Activated CD8-positive, alpha-beta memory T cell treated with anti-CD3 and anti-CD28 coated beads, Interleukin-2, amount 50 U/mL, for 4 hours (primary cell): ENCODE measurements at regions not wholly inside any gene's neighbourhood (a gene's known extent, or its start where the extent isn't known, plus 50 kb on each side); places are given as distances from the start of the nearest gene placed in this dataset.
"Not testable (repeated sequence)": the region's sequence is repeated elsewhere in the genome, so short reads cannot be mapped to it uniquely, and the experiment has no call there.

Experiments
- DNase-seq: peaks from one replicate; pipeline ENCODE4 v3.0.0-alpha.2; 2020

DNA sequence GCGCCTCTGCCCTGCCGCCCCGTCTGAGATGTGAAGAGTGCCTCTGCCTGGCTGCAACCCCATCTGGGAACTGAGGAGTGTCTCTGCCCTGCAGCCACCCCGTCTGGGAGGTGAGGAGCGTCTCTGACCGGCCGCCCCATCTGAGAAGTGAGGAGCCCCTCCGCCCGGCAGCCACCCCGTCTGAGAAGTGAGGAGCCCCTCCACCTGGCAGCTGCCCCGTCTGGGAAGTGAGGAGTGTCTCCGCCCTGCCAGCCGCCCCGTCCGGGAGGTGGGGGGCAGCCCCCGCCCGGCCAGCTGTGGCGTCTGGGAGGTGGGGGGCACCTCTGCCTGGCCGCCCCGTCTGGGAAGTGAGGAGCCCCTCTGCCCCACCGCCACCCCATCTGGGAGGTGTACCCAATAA is 110.4 kb downstream of the PRKAB2 start:
- not testable (repeated sequence) for DNase-seq

- DNase-seq = no peak
Measured at GRCh38 chr1:147053269-147053668, 115.1 kb downstream of the NBPF12 start.

DNA sequence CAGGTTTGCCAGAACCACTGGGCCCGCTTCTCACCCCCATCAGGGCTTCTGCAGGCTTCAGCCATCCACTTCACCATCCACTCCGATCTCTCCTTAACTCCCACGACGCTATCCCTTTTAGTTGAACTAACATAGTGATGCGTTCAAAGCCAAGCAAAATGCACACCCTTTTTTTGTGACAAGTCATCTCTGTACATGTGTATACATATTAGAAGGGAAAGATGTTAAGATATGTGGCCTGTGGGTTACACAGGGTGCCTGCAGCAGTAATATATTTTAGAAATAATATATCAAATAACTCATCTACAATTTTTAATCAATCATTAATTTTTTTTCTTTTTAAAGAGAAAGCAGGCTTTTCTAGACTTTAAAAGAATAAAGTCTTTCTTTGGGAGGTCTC is 114.6 kb downstream of the NBPF12 start:
- no peak for DNase-seq

GRCh38 chr1:147052143-147052542 is 114.0 kb downstream of the NBPF12 start:
- DNase-seq = no peak

DNA sequence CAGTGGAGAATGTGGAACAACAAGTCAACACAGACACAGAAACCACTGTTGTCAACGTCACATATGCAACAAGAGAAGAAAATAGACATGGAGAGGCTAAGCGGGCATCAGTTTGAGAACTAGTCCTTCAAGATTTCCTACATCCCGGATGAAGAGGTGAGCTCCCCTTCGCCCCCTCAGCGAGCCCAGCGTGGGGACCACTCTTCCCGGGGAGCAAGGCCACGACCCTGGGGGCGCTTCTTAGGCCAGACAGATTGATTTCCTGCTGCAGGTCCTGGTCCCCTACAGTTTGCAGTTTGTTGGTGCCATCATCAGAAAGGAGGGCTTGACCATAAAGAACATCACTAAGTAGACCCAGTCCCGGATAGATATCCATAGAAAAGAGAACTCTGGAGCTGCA is 113.0 kb downstream of the NBPF12 start:
- DNase-seq = no peak

GRCh38 chr1:147050654-147051053 is 112.5 kb downstream of the NBPF12 start:
- DNase-seq = no peak

- DNase-seq = not testable (repeated sequence)
Measured at GRCh38 chr1:147046863-147047394, 108.8 kb downstream of the NBPF12 start.

DNA sequence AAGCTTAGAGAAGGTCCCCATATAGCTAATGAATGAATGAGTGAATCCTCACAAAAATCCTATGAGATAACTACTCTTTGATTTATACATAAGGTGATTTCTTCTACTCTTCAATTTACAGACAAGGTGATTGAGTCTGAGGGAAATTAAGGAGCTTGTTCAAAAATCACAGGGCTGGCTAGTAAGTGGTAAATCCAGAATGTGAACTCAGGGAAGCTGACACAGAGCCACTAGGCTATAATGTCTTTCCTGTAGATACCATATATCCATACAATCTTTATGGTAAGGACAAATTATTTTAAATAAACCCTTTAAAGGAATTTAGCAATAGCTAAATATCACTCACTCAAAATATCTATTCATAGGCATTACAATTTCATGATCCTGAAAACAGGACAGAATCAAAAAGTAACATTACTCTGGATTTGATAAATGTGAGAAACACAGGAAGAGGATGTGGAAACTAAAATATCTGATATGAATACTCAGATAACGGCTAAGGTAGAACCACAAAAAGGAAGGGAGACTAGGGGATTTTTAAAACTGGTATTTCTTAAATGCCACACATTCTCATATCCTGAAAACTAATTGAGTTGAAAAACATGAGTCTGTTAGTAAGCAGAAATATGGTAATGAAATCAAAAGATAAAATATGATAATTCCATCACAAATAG is 108.2 kb downstream of the NBPF12 start:
- no peak for DNase-seq
